CD4-positive, CD25-positive, alpha-beta regulatory T cell (primary cell): ENCODE measurements at regions not wholly inside any gene's neighbourhood (a gene's known extent, or its start where the extent isn't known, plus 50 kb on each side); places are given as distances from the start of the nearest gene placed in this dataset.

ENCODE experiments used
- ATAC-seq, 2 donors: fragments of 150-1000 bp; cut with Tn5 transposase; one replicate each; pipeline ENCODE4 v1.10.0; 2021; ENCODE audit warnings: low read depth in 2 of 2, moderate number of reproducible peaks in 2 of 2, moderate library complexity in 1 of 2
- DNase-seq, 3 donors: peaks; one replicate each; pipeline versions ENCODE4 v3.0.0 to v3.0.0-alpha.2; 2012 to 2022; ENCODE audit warnings: mixed read lengths in 1 of 3
- H3K27ac ChIP-seq: one replicate; pipeline ENCODE4 v1.7.0; 2013; ENCODE audit warnings: mild to moderate bottlenecking, low read length; ENCODE audit not compliant: insufficient read depth, poor library complexity, severe bottlenecking
- H3K27me3 ChIP-seq: one replicate; pipeline ENCODE4 v1.7.0; 2013; ENCODE audit warnings: low read length; ENCODE audit not compliant: control insufficient read depth, insufficient read depth
- H3K36me3 ChIP-seq: one replicate; pipeline ENCODE4 v1.7.0; 2013; ENCODE audit warnings: mild to moderate bottlenecking, low read length, moderate library complexity; ENCODE audit not compliant: control insufficient read depth, insufficient read depth
- H3K4me1 ChIP-seq: 2 replicates; pipeline ENCODE4 v1.7.0; 2013; ENCODE audit warnings: mild to moderate bottlenecking, low read length; ENCODE audit not compliant: insufficient read depth, control insufficient read depth, poor library complexity, severe bottlenecking
- H3K4me3 ChIP-seq: one replicate; pipeline ENCODE4 v1.7.0; 2013; ENCODE audit warnings: low read depth, mild to moderate bottlenecking, low read length, moderate library complexity
- H3K9me3 ChIP-seq, 2 experiments: 1 replicate in 1 of 2; 2 replicates in 1 of 2; pipeline ENCODE4 v1.7.0; 2013; ENCODE audit warnings: low read length in 2 of 2, mild to moderate bottlenecking in 1 of 2, moderate library complexity in 1 of 2; ENCODE audit not compliant: control insufficient read depth in 2 of 2
- H3K27ac Mint-ChIP-seq, 3 donors: one replicate each; pipeline ENCODE4 v1.8.0; 2020 to 2022; ENCODE audit warnings: mild to moderate bottlenecking in 3 of 3, mixed read lengths in 3 of 3, moderate library complexity in 2 of 3
- H3K27me3 Mint-ChIP-seq: one replicate; pipeline ENCODE4 v1.8.0; 2022; ENCODE audit warnings: mild to moderate bottlenecking, mixed read lengths
- H3K36me3 Mint-ChIP-seq: one replicate; pipeline ENCODE4 v1.8.0; 2020; ENCODE audit warnings: mixed read lengths
- H3K4me1 Mint-ChIP-seq, 4 donors: one replicate each; pipeline ENCODE4 v1.8.0; 2020 to 2022; ENCODE audit warnings: mixed read lengths in 4 of 4, mild to moderate bottlenecking in 1 of 4
- H3K4me3 Mint-ChIP-seq, 4 donors: one replicate each; pipeline ENCODE4 v1.8.0; 2020 to 2022; ENCODE audit warnings: mild to moderate bottlenecking in 4 of 4, mixed read lengths in 4 of 4, moderate library complexity in 3 of 4
- H3K9me3 Mint-ChIP-seq, 7 donors: one replicate each; pipeline ENCODE4 v1.8.0; 2020 to 2022; ENCODE audit warnings: mixed read lengths in 7 of 7, mild to moderate bottlenecking in 3 of 7, moderate library complexity in 2 of 7

DNA sequence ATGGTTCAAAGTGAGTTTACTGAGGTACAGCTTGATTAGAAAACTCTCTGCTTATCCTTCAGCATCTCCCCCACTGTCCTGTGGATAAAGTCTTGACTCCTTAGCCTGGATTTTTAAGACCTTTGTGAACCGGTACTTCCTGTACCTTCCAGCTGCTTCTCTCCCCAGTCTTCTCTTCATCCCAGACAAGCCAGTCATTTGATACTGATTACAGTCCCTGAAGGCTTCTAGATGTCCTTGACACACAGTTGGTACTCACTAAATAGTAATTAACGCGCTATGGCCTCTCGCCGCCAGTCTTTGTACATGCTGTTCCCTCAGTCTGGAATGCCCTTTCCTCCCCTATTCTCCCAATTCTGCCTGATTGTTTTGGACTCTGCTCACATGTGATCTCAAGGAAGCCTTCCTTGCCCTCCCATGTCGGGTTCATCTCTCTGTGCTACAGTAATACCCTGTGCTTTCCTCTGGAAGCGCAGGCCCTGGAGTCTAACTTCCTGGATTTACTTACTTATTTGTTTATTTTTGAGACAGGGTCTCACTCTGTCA is 50.6 kb upstream of the PTGR2 start:
- H3K4me1 Mint-ChIP-seq, result peaks cover 0 to 3% (median 0%) of the 10 kb centered on the region in 4 donors
- Histone ChIP-seq H3K9me3 (no peaks in the 10 kb centered on the region), H3K4me3 (no peak overlapping the region), H3K4me1 (no peaks in the 10 kb centered on the region), H3K27ac (no peak overlapping the region), H3K36me3 (no peaks in the 10 kb centered on the region), H3K27me3 (no peaks in the 10 kb centered on the region)
- ATAC-seq, result no peak
- no peak for DNase-seq
- no peak overlapping the region for H3K27ac Mint-ChIP-seq
- no peaks in the 10 kb centered on the region for H3K27me3 Mint-ChIP-seq
- H3K4me3 Mint-ChIP-seq, result peak overlapping the region in 1 of 4 donors; percentile 47
- H3K9me3 Mint-ChIP-seq, result no peaks in the 10 kb centered on the region
- peaks cover 11% of the 10 kb centered on the region for H3K36me3 Mint-ChIP-seq

- ATAC-seq (no peak), DNase-seq (no peak)
- H3K36me3 ChIP-seq, result no peaks in the 10 kb centered on the region
- Mint-ChIP-seq H3K4me3 (no peak overlapping the region), H3K4me1 (peaks cover 0 to 3% (median 0%) of the 10 kb centered on the region in 4 donors), H3K9me3 (no peaks in the 10 kb centered on the region), H3K27me3 (no peaks in the 10 kb centered on the region), H3K36me3 (peaks cover 11% of the 10 kb centered on the region), H3K27ac (no peak overlapping the region)
- no peaks in the 10 kb centered on the region for H3K4me1 ChIP-seq
- no peak overlapping the region for H3K27ac ChIP-seq
- H3K27me3 ChIP-seq, result no peaks in the 10 kb centered on the region
- no peak overlapping the region for H3K4me3 ChIP-seq
- H3K9me3 ChIP-seq, result no peaks in the 10 kb centered on the region
Observed at GRCh38 chr14:73797543-73798265, 53.9 kb upstream of the PTGR2 start.

GRCh38 chr14:73796893-73797542 is 54.6 kb upstream of the PTGR2 start:
- no peaks in the 10 kb centered on the region for H3K27me3 Mint-ChIP-seq
- no peak overlapping the region for H3K4me3 Mint-ChIP-seq
- Histone ChIP-seq H3K4me3 (no peak overlapping the region), H3K4me1 (no peaks in the 10 kb centered on the region), H3K9me3 (no peaks in the 10 kb centered on the region), H3K36me3 (no peaks in the 10 kb centered on the region), H3K27me3 (no peaks in the 10 kb centered on the region), H3K27ac (no peak overlapping the region)
- peaks cover 7% of the 10 kb centered on the region for H3K36me3 Mint-ChIP-seq
- H3K4me1 Mint-ChIP-seq, result peaks cover 0 to 3% (median 0%) of the 10 kb centered on the region in 4 donors
- no peak overlapping the region for H3K27ac Mint-ChIP-seq
- DNase-seq (no peak), ATAC-seq (no peak)
- H3K9me3 Mint-ChIP-seq, result no peaks in the 10 kb centered on the region

DNA sequence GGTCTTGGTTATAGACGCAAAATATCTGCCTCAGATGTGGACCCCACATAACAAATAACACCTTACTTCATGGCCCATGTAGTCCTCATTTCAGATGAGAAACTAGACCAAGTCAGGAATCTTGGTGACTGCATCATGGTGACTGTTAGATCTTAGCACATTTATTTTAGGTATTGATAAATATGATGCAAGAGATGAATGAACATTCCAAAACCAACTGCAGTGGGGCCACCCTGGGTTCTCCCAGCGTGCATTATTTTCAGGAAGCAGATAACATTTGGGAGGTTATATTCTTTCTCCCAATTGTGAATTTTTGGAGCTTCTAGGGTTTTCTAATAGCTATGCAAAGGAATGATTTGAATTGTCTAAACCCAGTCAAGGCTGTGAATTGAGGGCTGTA is 55.2 kb upstream of the PTGR2 start:
- Histone ChIP-seq H3K4me3 (no peak overlapping the region), H3K27ac (no peak overlapping the region), H3K36me3 (no peaks in the 10 kb centered on the region), H3K27me3 (no peaks in the 10 kb centered on the region), H3K9me3 (no peaks in the 10 kb centered on the region), H3K4me1 (no peaks in the 10 kb centered on the region)
- Mint-ChIP-seq H3K27ac (no peak overlapping the region), H3K9me3 (no peaks in the 10 kb centered on the region), H3K4me3 (no peak overlapping the region), H3K36me3 (peaks cover 7% of the 10 kb centered on the region), H3K27me3 (no peaks in the 10 kb centered on the region), H3K4me1 (peaks cover 0 to 3% (median 0%) of the 10 kb centered on the region in 4 donors)
- DNase-seq (no peak), ATAC-seq (no peak)

DNA sequence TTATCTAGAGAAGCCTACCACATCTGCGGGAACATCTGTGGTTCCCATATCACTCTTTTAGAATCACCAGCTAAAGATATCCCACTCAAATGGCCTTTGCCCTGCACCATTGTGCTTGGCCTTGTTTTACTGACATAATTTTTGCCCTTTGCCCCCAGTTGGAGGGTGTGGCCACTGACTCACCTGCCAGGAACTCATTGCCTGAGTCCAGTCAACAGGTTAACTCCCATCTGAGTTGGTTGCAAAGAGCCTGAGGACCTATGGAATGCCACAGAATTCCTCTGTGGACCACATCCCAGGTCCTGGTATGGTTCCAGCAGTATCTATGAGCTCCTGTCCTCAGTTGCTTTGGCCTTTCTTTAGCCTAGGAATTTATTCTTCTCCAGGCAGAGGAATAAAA is 55.7 kb upstream of the PTGR2 start:
- DNase-seq (no peak), ATAC-seq (no peak)
- Mint-ChIP-seq H3K27ac (no peak overlapping the region), H3K9me3 (no peaks in the 10 kb centered on the region), H3K27me3 (no peaks in the 10 kb centered on the region), H3K4me1 (peaks cover 0 to 3% (median 0%) of the 10 kb centered on the region in 4 donors), H3K4me3 (no peak overlapping the region), H3K36me3 (peaks cover 5% of the 10 kb centered on the region)
- no peak overlapping the region for H3K4me3 ChIP-seq
- no peaks in the 10 kb centered on the region for H3K27me3 ChIP-seq
- H3K27ac ChIP-seq, result no peak overlapping the region
- H3K36me3 ChIP-seq, result no peaks in the 10 kb centered on the region
- no peaks in the 10 kb centered on the region for H3K4me1 ChIP-seq
- no peaks in the 10 kb centered on the region for H3K9me3 ChIP-seq

- Mint-ChIP-seq H3K27ac (no peak overlapping the region), H3K36me3 (no peaks in the 10 kb centered on the region)
Observed at GRCh38 chr14:73795466-73795865, 56.2 kb upstream of the PTGR2 start.

GRCh38 chr14:73794146-73794545 is 57.5 kb upstream of the PTGR2 start:
- Mint-ChIP-seq H3K9me3 (no peaks in the 10 kb centered on the region), H3K4me1 (peaks cover 3 to 7% (median 4%) of the 10 kb centered on the region in 4 donors), H3K4me3 (no peak overlapping the region), H3K27me3 (no peaks in the 10 kb centered on the region), H3K27ac (no peak overlapping the region), H3K36me3 (no peaks in the 10 kb centered on the region)
- H3K9me3 ChIP-seq, result no peaks in the 10 kb centered on the region
- H3K27ac ChIP-seq, result no peak overlapping the region
- no peak overlapping the region for H3K4me3 ChIP-seq
- H3K27me3 ChIP-seq, result no peaks in the 10 kb centered on the region
- peaks cover 3% of the 10 kb centered on the region for H3K4me1 ChIP-seq
- DNase-seq, result no peak
- ATAC-seq, result no peak
- H3K36me3 ChIP-seq, result no peaks in the 10 kb centered on the region

More at GRCh38 chr14:73795466-73795865, 56.2 kb upstream of the PTGR2 start:
- no peaks in the 10 kb centered on the region for H3K9me3 Mint-ChIP-seq
- Histone ChIP-seq H3K9me3 (no peaks in the 10 kb centered on the region), H3K4me1 (no peaks in the 10 kb centered on the region), H3K27me3 (no peaks in the 10 kb centered on the region), H3K27ac (no peak overlapping the region), H3K4me3 (no peak overlapping the region), H3K36me3 (no peaks in the 10 kb centered on the region)
- H3K27me3 Mint-ChIP-seq, result no peaks in the 10 kb centered on the region
- DNase-seq (no peak), ATAC-seq (no peak)
- no peak overlapping the region for H3K4me3 Mint-ChIP-seq
- peaks cover 0 to 3% (median 0%) of the 10 kb centered on the region in 4 donors for H3K4me1 Mint-ChIP-seq
